NCI-H524 treated with DMSO at 0.1 percent for 48 hours (cell line): ENCODE measurements at regions not wholly inside any gene's neighbourhood (a gene's known extent, or its start where the extent isn't known, plus 50 kb on each side); places are given as distances from the start of the nearest gene placed in this dataset.
"Not testable (repeated sequence)": the region's sequence is repeated elsewhere in the genome, so short reads cannot be mapped to it uniquely, and the experiment has no call there.

ENCODE experiments used
- DNase-seq: peaks from one replicate; lab custom pipeline; 2025; lab: John Stamatoyannopoulos, UW

GRCh38 chr9:73996844-73997243 lies 500.3 kb upstream of the RORB start:
- DNase-seq = no peak

- DNase-seq = no peak
Measured at GRCh38 chr9:74001382-74001781, 495.8 kb upstream of the RORB start.

- no peak for DNase-seq
Measured at GRCh38 chr9:74006935-74007334, 490.2 kb upstream of the RORB start.

GRCh38 chr9:74007833-74008232 lies 489.3 kb upstream of the RORB start:
- no peak for DNase-seq

- no peak for DNase-seq
Measured at GRCh38 chr9:74016004-74016403, 481.1 kb upstream of the RORB start.

- no peak for DNase-seq
Measured at GRCh38 chr9:74025402-74025925, 471.7 kb upstream of the RORB start.

- no peak for DNase-seq
Measured at GRCh38 chr9:74032421-74032820, 464.7 kb upstream of the RORB start.

GRCh38 chr9:74035786-74036185 lies 461.3 kb upstream of the RORB start:
- no peak for DNase-seq

GRCh38 chr9:74036549-74037231 lies 460.4 kb upstream of the RORB start:
- DNase-seq = no peak

GRCh38 chr9:74037274-74037673 lies 459.9 kb upstream of the RORB start:
- DNase-seq = no peak

GRCh38 chr9:74041588-74041987 lies 455.5 kb upstream of the RORB start:
- DNase-seq = no peak

GRCh38 chr9:74044844-74045243 lies 452.3 kb upstream of the RORB start:
- no peak for DNase-seq

- DNase-seq = no peak
Measured at GRCh38 chr9:74056023-74056422, 441.1 kb upstream of the RORB start.

GRCh38 chr9:74057051-74057450 lies 440.1 kb upstream of the RORB start:
- DNase-seq = not testable (repeated sequence)

GRCh38 chr9:74064702-74065101 lies 432.4 kb upstream of the RORB start:
- DNase-seq = no peak

GRCh38 chr9:74066128-74066527 lies 431.0 kb upstream of the RORB start:
- no peak for DNase-seq

- no peak for DNase-seq
Measured at GRCh38 chr9:74066605-74067004, 430.5 kb upstream of the RORB start.

GRCh38 chr9:74071502-74071901 lies 425.6 kb upstream of the RORB start:
- DNase-seq = no peak

GRCh38 chr9:74073897-74074296 lies 423.2 kb upstream of the RORB start:
- no peak for DNase-seq

GRCh38 chr9:74078647-74079046 lies 418.5 kb upstream of the RORB start:
- no peak for DNase-seq

- DNase-seq = not testable (repeated sequence)
Measured at GRCh38 chr9:74080652-74081051, 416.5 kb upstream of the RORB start.

GRCh38 chr9:74083681-74084433 lies 413.3 kb upstream of the RORB start:
- no peak for DNase-seq

- not testable (repeated sequence) for DNase-seq
Measured at GRCh38 chr9:74085384-74086037, 411.6 kb upstream of the RORB start.
